ENCODE measurements at regions not wholly inside any gene's neighbourhood (a gene's known extent, or its start where the extent isn't known, plus 50 kb on each side); places are given as distances from the start of the nearest gene placed in this dataset.
"Not testable (repeated sequence)": the region's sequence is repeated elsewhere in the genome, so short reads cannot be mapped to it uniquely, and the experiment has no call there.

DNA sequence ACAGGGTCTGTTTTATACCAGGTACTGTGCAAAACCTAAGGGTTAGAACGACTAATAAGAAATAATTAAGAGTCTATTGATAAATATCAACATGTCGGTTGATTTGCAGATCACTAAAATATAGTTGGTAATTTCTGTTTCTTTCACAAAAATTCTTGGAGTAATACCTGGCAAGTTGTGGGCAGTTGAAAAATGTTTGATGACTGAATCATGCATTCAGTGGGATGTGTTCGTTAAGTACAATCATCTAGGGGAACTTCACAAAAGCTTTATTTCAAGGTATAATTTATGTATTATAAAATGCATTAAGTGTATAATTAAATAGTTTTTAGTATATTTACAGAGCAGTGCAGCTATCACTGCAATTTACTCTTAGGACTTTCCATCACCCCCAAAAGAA, 120.0 kb downstream of the KCNA5 start:
- Histone ChIP-seq H3K27ac (ENCODE audit: low read depth, low read length, severe bottlenecking) (no peak overlapping the region), H3K36me3 (ENCODE audit: control insufficient read depth, insufficient read depth, low read length) (no peaks in the 10 kb centered on the region), H3K4me3 (ENCODE audit: extremely low read depth, insufficient read depth, low read length, poor library complexity, severe bottlenecking) (no peak overlapping the region), H3K9me3 (ENCODE audit: control insufficient read depth, low read length) (no peaks in the 10 kb centered on the region), H3K4me1 (ENCODE audit: control insufficient read depth, insufficient read depth, low read length, poor library complexity, severe bottlenecking) (peaks cover 24% of the 10 kb centered on the region)
- WGBS, 2 experiments (ENCODE audit: insufficient coverage in 2 of 2) = no CpG with 5 or more reads among the region's 3 CpGs

DNA sequence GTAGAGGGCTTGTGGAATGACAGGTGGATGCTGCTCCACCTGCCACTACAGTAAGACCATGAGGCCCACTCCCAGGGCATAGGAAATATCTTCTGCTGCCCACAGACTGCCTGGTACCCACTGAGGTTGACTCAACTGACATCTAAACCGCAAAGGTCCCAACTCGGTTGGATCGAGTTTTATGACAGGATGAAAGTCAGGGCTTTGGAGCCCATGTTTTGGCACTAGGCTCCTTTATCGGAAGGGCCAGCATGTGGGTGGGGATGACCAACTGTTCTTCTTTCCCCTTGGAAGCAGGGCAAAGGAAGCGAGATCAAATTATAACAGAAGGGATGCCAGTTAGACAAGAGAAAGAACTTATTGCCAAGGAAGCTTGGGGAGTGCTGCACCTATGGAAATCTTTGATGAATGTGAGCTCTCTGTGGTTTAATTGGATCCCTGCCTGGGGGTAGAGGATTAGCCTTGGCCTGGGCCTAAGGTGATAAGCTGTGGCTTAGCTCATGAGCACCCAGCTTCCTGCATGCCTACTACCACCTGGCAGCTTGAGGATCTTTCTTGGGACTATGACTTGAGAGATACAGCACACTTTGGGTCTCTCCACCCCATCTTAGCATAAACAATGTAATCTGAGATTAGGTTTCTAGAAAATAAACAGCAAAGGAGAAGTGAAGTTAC, 121.8 kb downstream of the KCNA5 start:
- WGBS, 2 experiments (ENCODE audit: insufficient coverage in 2 of 2) = 100% methylated on average over 4 of the region's 5 CpGs
- Histone ChIP-seq H3K4me1 (ENCODE audit: control insufficient read depth, insufficient read depth, low read length, poor library complexity, severe bottlenecking) (peaks cover 24% of the 10 kb centered on the region), H3K9me3 (ENCODE audit: control insufficient read depth, low read length) (no peaks in the 10 kb centered on the region), H3K4me3 (ENCODE audit: extremely low read depth, insufficient read depth, low read length, poor library complexity, severe bottlenecking) (no peak overlapping the region), H3K36me3 (ENCODE audit: control insufficient read depth, insufficient read depth, low read length) (no peaks in the 10 kb centered on the region), H3K27ac (ENCODE audit: low read depth, low read length, severe bottlenecking) (no peak overlapping the region)

- H3K9me3 ChIP-seq (ENCODE audit: control insufficient read depth, low read length) = no peaks in the 10 kb centered on the region
- H3K4me3 ChIP-seq (ENCODE audit: extremely low read depth, insufficient read depth, low read length, poor library complexity, severe bottlenecking) = no peak overlapping the region
- WGBS, 2 experiments (ENCODE audit: insufficient coverage in 2 of 2) = 88 to 93% methylated on average over 4 of the region's 4 CpGs
- H3K4me1 ChIP-seq (ENCODE audit: control insufficient read depth, insufficient read depth, low read length, poor library complexity, severe bottlenecking) = peaks cover 24% of the 10 kb centered on the region
- no peaks in the 10 kb centered on the region for H3K36me3 ChIP-seq (ENCODE audit: control insufficient read depth, insufficient read depth, low read length)
- peak overlapping the region; percentile 31 for H3K27ac ChIP-seq (ENCODE audit: low read depth, low read length, severe bottlenecking)
Observed at GRCh38 chr12:5166976-5167375, 123.3 kb downstream of the KCNA5 start.

- Histone ChIP-seq H3K9me3 (ENCODE audit: control insufficient read depth, low read length) (no peaks in the 10 kb centered on the region), H3K27ac (ENCODE audit: low read depth, low read length, severe bottlenecking) (no peak overlapping the region), H3K4me1 (ENCODE audit: control insufficient read depth, insufficient read depth, low read length, poor library complexity, severe bottlenecking) (peaks cover 24% of the 10 kb centered on the region), H3K36me3 (ENCODE audit: control insufficient read depth, insufficient read depth, low read length) (no peaks in the 10 kb centered on the region), H3K4me3 (ENCODE audit: extremely low read depth, insufficient read depth, low read length, poor library complexity, severe bottlenecking) (no peak overlapping the region)
- 89 to 100% methylated on average over 4 to 5 of the region's 5 CpGs for WGBS, 2 experiments (ENCODE audit: insufficient coverage in 2 of 2)
Observed at GRCh38 chr12:5168148-5168547, 124.5 kb downstream of the KCNA5 start.

DNA sequence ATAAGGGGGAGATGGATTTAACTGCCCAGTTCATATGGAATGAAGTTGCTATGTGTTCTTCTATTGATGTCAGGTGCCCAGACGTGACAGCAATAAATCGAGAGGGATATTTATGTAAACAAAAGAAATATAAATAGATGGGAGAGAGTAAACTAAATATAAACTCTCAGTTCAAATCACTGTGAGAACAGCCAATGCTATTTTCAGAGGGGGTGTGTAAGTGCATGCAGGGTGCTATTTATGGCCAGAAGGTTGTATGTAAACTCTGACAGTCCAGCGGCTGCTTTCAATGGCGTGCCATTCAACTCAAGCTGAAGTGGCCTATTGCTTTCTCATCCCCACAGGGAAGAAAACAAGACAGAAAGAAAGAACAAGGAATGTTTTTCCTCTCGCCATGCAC, 127.2 kb downstream of the KCNA5 start:
- no peak overlapping the region for H3K27ac ChIP-seq (ENCODE audit: low read depth, low read length, severe bottlenecking)
- H3K9me3 ChIP-seq (ENCODE audit: control insufficient read depth, low read length) = no peaks in the 10 kb centered on the region
- WGBS, 2 experiments (ENCODE audit: insufficient coverage in 2 of 2) = 91% methylated on average over 2 of the region's 5 CpGs; no CpG with 5 or more reads in 1 of the 2 experiments

DNA sequence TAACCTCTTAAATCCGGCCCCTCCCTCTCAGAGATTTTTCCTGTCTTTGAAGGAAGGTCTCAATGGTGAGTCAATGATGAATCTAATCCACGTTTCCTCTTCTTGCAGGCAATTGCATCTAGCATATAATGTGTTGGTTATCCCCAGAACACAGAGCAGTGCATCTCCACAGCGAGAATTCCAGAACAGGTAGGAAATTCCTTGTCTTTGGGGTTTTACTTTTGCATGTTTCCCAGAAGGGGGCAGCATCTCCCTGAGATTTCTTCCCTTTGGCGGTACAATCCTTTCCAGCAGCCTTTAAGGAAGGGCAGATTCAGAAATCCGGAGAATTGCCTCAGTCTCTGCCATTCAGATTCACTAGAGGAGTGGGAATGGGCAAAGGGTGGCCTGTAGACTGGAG, 128.0 kb downstream of the KCNA5 start:
- WGBS, 2 experiments (ENCODE audit: insufficient coverage in 2 of 2) = 30 to 37% methylated on average over 2 to 3 of the region's 5 CpGs
- Histone ChIP-seq H3K9me3 (ENCODE audit: control insufficient read depth, low read length) (no peaks in the 10 kb centered on the region), H3K4me1 (ENCODE audit: control insufficient read depth, insufficient read depth, low read length, poor library complexity, severe bottlenecking) (peaks cover 16% of the 10 kb centered on the region), H3K27ac (ENCODE audit: low read depth, low read length, severe bottlenecking) (no peak overlapping the region), H3K36me3 (ENCODE audit: control insufficient read depth, insufficient read depth, low read length) (no peaks in the 10 kb centered on the region), H3K4me3 (ENCODE audit: extremely low read depth, insufficient read depth, low read length, poor library complexity, severe bottlenecking) (no peak overlapping the region)

More for the DNA sequence above, 127.2 kb downstream of the KCNA5 start:
- Histone ChIP-seq H3K4me1 (ENCODE audit: control insufficient read depth, insufficient read depth, low read length, poor library complexity, severe bottlenecking) (peaks cover 24% of the 10 kb centered on the region), H3K4me3 (ENCODE audit: extremely low read depth, insufficient read depth, low read length, poor library complexity, severe bottlenecking) (no peak overlapping the region), H3K36me3 (ENCODE audit: control insufficient read depth, insufficient read depth, low read length) (no peaks in the 10 kb centered on the region)

DNA sequence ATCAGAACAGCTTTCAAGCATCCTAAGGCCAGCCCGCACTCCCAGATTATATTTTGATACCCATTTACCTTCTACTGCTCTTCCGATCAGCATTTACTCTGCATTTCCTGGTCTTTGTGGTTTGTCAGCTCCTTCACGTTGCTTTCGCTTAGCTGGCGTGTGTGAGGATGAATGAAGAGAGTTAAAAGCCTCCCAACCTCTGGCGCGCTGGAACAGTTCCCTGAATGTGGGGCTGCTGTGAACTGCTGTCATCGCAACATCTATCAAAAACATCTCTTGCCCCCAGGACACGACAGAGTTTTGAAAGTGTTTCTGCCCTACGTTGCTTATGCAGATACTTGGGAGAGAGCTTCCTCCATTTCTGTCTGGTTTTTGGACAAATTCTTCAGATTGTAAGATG, 129.2 kb downstream of the KCNA5 start:
- Histone ChIP-seq H3K36me3 (ENCODE audit: control insufficient read depth, insufficient read depth, low read length) (no peaks in the 10 kb centered on the region), H3K4me1 (ENCODE audit: control insufficient read depth, insufficient read depth, low read length, poor library complexity, severe bottlenecking) (peaks cover 4% of the 10 kb centered on the region), H3K27ac (ENCODE audit: low read depth, low read length, severe bottlenecking) (no peak overlapping the region), H3K9me3 (ENCODE audit: control insufficient read depth, low read length) (no peaks in the 10 kb centered on the region), H3K4me3 (ENCODE audit: extremely low read depth, insufficient read depth, low read length, poor library complexity, severe bottlenecking) (no peak overlapping the region)
- WGBS, 2 experiments (ENCODE audit: insufficient coverage in 2 of 2) = 92 to 100% methylated on average over 1 to 7 of the region's 10 CpGs

- Histone ChIP-seq H3K27ac (ENCODE audit: low read depth, low read length, severe bottlenecking) (no peak overlapping the region), H3K36me3 (ENCODE audit: control insufficient read depth, insufficient read depth, low read length) (no peaks in the 10 kb centered on the region)
- 85 to 92% methylated on average over 5 to 10 of the region's 10 CpGs for WGBS, 2 experiments (ENCODE audit: insufficient coverage in 2 of 2)
Observed at GRCh38 chr12:5173511-5174011, 129.9 kb downstream of the KCNA5 start.

GRCh38 chr12:5175415-5175814, 131.7 kb downstream of the KCNA5 start:
- 100% methylated on average over 1 of the region's 2 CpGs; no CpG with 5 or more reads in 1 of the 2 experiments for WGBS, 2 experiments (ENCODE audit: insufficient coverage in 2 of 2)
- H3K9me3 ChIP-seq (ENCODE audit: control insufficient read depth, low read length) = not testable (repeated sequence)

More at GRCh38 chr12:5173511-5174011, 129.9 kb downstream of the KCNA5 start:
- Histone ChIP-seq H3K4me1 (ENCODE audit: control insufficient read depth, insufficient read depth, low read length, poor library complexity, severe bottlenecking) (no peaks in the 10 kb centered on the region), H3K4me3 (ENCODE audit: extremely low read depth, insufficient read depth, low read length, poor library complexity, severe bottlenecking) (no peak overlapping the region), H3K9me3 (ENCODE audit: control insufficient read depth, low read length) (no peaks in the 10 kb centered on the region)

GRCh38 chr12:5176036-5176435, 132.4 kb downstream of the KCNA5 start:
- no peaks in the 10 kb centered on the region for H3K36me3 ChIP-seq (ENCODE audit: control insufficient read depth, insufficient read depth, low read length)
- WGBS, 2 experiments (ENCODE audit: insufficient coverage in 2 of 2) = 80% methylated on average over 1 of the region's 2 CpGs; no CpG with 5 or more reads in 1 of the 2 experiments
- no peak overlapping the region for H3K27ac ChIP-seq (ENCODE audit: low read depth, low read length, severe bottlenecking)
- no peaks in the 10 kb centered on the region for H3K4me1 ChIP-seq (ENCODE audit: control insufficient read depth, insufficient read depth, low read length, poor library complexity, severe bottlenecking)
- no peaks in the 10 kb centered on the region for H3K9me3 ChIP-seq (ENCODE audit: control insufficient read depth, low read length)
- H3K4me3 ChIP-seq (ENCODE audit: extremely low read depth, insufficient read depth, low read length, poor library complexity, severe bottlenecking) = no peak overlapping the region

More at GRCh38 chr12:5175415-5175814, 131.7 kb downstream of the KCNA5 start:
- not testable (repeated sequence) for H3K36me3 ChIP-seq (ENCODE audit: control insufficient read depth, insufficient read depth, low read length); H3K4me3 ChIP-seq (ENCODE audit: extremely low read depth, insufficient read depth, low read length, poor library complexity, severe bottlenecking); H3K4me1 ChIP-seq (ENCODE audit: control insufficient read depth, insufficient read depth, low read length, poor library complexity, severe bottlenecking); H3K27ac ChIP-seq (ENCODE audit: low read depth, low read length, severe bottlenecking)

DNA sequence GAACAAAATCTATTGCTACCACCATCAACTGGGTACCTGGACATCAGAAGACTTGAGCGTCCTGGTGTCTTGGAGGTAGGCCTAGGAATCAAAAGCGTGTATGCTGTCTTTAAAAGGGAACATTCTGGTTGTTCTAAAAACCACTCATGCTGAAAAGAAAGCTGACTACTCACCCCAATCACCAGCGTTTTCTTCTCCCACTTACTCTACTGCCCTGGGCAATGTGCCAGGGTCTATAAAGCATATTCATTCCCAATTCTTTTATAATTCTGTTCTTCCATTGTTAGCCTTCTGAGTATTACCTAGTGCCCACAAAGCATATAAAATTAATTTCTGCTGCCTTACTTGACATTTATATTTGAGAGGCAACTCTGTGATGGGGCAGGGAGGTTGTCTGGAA, 133.4 kb downstream of the KCNA5 start:
- no peaks in the 10 kb centered on the region for H3K36me3 ChIP-seq (ENCODE audit: control insufficient read depth, insufficient read depth, low read length)
- WGBS, 2 experiments (ENCODE audit: insufficient coverage in 2 of 2) = 62 to 86% methylated on average over 2 to 3 of the region's 3 CpGs
- no peak overlapping the region for H3K4me3 ChIP-seq (ENCODE audit: extremely low read depth, insufficient read depth, low read length, poor library complexity, severe bottlenecking)
- no peak overlapping the region for H3K27ac ChIP-seq (ENCODE audit: low read depth, low read length, severe bottlenecking)
- no peaks in the 10 kb centered on the region for H3K9me3 ChIP-seq (ENCODE audit: control insufficient read depth, low read length)
- no peaks in the 10 kb centered on the region for H3K4me1 ChIP-seq (ENCODE audit: control insufficient read depth, insufficient read depth, low read length, poor library complexity, severe bottlenecking)

Data from mesodermal cell (in vitro differentiated cells).